Amniotic stem cell (primary cell): ENCODE measurements at regions not wholly inside any gene's neighbourhood (a gene's known extent, or its start where the extent isn't known, plus 50 kb on each side); places are given as distances from the start of the nearest gene placed in this dataset.

Source experiments
- DNase-seq: peaks from one replicate; lab custom pipeline; 2025; lab: John Stamatoyannopoulos, UW

DNA sequence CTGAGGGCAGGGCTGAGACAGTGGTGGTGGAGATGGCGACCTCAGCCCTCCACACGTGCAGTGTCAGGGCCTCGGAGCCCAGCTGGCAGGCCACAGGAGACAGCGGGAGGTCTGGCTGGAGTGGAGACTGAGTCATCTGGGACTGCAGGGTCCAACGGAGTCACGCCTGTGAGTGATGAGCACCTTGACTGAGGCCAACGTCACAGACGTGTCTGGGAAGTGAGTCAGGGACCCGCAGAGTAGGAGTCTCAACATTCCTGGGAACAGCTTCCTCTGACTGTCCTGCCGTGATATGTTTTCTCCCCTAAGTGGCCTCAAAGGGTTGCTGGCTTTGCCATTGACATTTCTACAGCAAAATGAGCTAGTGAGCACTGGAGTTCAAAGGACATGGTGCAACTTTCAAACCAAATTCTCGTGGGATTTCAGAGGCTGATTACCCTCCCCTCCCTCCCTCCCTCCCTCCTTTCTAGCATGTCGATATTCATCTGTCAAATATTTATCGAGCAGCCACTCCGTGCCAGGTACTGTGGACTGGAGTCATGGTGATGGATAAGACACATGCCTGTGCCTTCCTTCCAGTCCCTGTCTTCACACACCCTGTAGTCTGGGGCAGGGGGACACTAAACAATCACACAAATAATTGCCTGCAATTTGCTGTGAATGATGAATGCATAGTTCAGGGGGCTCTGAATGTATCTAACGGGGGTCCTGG, 53.3 kb upstream of the AMOTL2 start:
- peak; percentile 93 for DNase-seq

DNA sequence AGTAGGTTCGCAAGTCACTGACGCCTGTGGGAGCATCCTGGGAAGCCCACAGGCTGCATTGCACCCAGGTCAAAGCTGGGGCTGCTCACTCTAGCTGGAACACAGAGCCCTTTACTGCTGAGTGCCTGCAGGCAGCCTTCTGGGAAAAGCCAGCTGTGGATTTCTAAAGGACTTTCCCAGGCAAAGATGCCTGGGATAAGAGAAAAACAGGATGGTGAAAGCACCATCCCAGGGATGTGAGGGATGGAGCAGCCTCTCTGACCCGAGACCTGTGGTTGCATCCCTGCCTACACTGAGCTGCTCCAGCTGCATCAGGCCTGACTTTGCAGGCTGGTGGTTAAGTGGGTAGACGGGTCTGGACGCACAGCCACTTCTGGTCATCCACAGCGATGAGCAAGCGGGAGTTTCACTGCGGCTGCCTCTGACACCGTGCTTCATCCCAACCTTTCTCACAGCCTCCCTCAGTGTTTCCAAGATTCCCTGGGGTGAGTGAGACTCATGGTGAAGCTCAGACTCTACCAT, 52.5 kb upstream of the AMOTL2 start:
- DNase-seq, result no peak

DNA sequence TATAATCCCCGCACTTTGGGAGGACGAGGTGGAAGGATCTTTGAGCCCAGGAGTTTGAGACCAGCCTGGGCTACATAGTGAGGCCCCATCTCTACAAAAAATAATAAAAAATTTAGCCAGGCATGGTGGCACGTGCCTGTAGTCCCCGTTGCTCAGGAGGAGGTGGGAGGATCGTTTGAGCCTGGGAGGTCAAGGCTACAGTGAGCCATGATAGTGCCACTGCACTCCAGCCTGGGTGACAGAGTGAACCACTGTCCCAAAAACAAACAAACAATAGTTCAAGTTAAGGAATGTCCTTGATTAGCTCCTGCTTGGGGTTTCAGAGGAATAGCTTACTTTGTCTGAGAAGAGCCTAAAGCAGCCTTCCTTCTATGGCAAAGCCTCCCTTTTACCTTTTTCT, 51.7 kb upstream of the AMOTL2 start:
- DNase-seq, result no peak
